CD4-positive, alpha-beta T cell (primary cell): ENCODE measurements at regions not wholly inside any gene's neighbourhood (a gene's known extent, or its start where the extent isn't known, plus 50 kb on each side); places are given as distances from the start of the nearest gene placed in this dataset.

Experiments
- ATAC-seq: fragments of 200-7000 bp; cut with Tn5 transposase; one replicate; pipeline ENCODE4 v1.10.0; 2022; ENCODE audit warnings: mild to moderate bottlenecking; ENCODE audit not compliant: poor library complexity
- CTCF ChIA-PET: fragments of 350-600 bp; sonication (Branson Sonifier 250); formaldehyde crosslinking; loops from one replicate; lab custom pipeline; 2021; ENCODE audit warnings: antibody characterized with exemption, inconsistent platforms; lab: Charles Lee
- POLR2A ChIA-PET: fragments of 350-600 bp; sonication (Branson Sonifier 250); formaldehyde crosslinking; loops from one replicate; lab custom pipeline; 2021; ENCODE audit warnings: antibody characterized with exemption, inconsistent platforms; lab: Charles Lee
- DNase-seq, 14 experiments: peaks; one replicate each; pipeline ENCODE4 v3.0.0-alpha.2; 2013 to 2020; ENCODE audit warnings: mixed read lengths in 2 of 14
- H3K27ac ChIP-seq, 2 donors: one replicate each; pipeline versions ENCODE4 v1.5.1 to v1.7.0; 2013; ENCODE audit warnings: low read length in 2 of 2, low read depth in 1 of 2, mild to moderate bottlenecking in 1 of 2
- H3K27me3 ChIP-seq, 2 experiments: 1 replicate in 1 of 2; 2 replicates in 1 of 2; pipeline versions ENCODE4 v1.6.1 to v1.7.0; 2013; ENCODE audit warnings: low read length in 2 of 2, control low read depth in 1 of 2, mild to moderate bottlenecking in 1 of 2, moderate library complexity in 1 of 2; ENCODE audit not compliant: insufficient read depth in 2 of 2, control insufficient read depth in 1 of 2
- H3K36me3 ChIP-seq: one replicate; pipeline ENCODE4 v1.6.1; 2013; ENCODE audit warnings: low read length, control low read depth; ENCODE audit not compliant: insufficient read depth
- H3K4me1 ChIP-seq: one replicate; pipeline ENCODE4 v1.6.1; 2013; ENCODE audit warnings: low read length, control low read depth; ENCODE audit not compliant: insufficient read depth
- H3K4me3 ChIP-seq: one replicate; pipeline ENCODE4 v1.5.1; 2013; ENCODE audit warnings: mild to moderate bottlenecking, low read length, moderate library complexity
- H3K9me3 ChIP-seq, 2 experiments: 1 replicate in 1 of 2; 2 replicates in 1 of 2; pipeline versions ENCODE4 v1.6.1 to v1.7.0; 2013; ENCODE audit warnings: low read length in 2 of 2, mild to moderate bottlenecking in 2 of 2, control low read depth in 1 of 2, moderate library complexity in 1 of 2; ENCODE audit not compliant: control insufficient read depth in 1 of 2, insufficient read depth in 1 of 2
- H3K27ac Mint-ChIP-seq: one replicate; pipeline ENCODE4 v1.8.0; 2020; ENCODE audit warnings: mixed read lengths
- H3K27me3 Mint-ChIP-seq: one replicate; pipeline ENCODE4 v1.8.0; 2021; ENCODE audit warnings: mixed read lengths
- H3K36me3 Mint-ChIP-seq: one replicate; pipeline ENCODE4 v1.8.0; 2021; ENCODE audit warnings: low read depth, mixed read lengths
- H3K4me1 Mint-ChIP-seq: one replicate; pipeline ENCODE4 v1.8.0; 2021; ENCODE audit warnings: low read depth, mixed read lengths
- H3K4me3 Mint-ChIP-seq: one replicate; pipeline ENCODE4 v1.8.0; 2020; ENCODE audit warnings: mild to moderate bottlenecking, mixed read lengths
- H3K9me3 Mint-ChIP-seq: one replicate; pipeline ENCODE4 v1.8.0; 2020; ENCODE audit warnings: mixed read lengths
- CTCF ChIP-seq: fragments of 200-600 bp; IDR thresholded peaks from one replicate; pipeline ENCODE4 v1.8.0; 2022; ENCODE audit warnings: antibody characterized with exemption, mild to moderate bottlenecking
- intact Hi-C, 2 experiments: fragments of 100-400 bp; cut with DNase I in 1 of 2; cut with micrococcal nuclease in 1 of 2; formaldehyde crosslinking; loops; one replicate each; pipeline versions ENCODE4 v1.15.1 to v1.9.0; 2023 to 2025; cut with DNase I, micrococcal nuclease

DNA sequence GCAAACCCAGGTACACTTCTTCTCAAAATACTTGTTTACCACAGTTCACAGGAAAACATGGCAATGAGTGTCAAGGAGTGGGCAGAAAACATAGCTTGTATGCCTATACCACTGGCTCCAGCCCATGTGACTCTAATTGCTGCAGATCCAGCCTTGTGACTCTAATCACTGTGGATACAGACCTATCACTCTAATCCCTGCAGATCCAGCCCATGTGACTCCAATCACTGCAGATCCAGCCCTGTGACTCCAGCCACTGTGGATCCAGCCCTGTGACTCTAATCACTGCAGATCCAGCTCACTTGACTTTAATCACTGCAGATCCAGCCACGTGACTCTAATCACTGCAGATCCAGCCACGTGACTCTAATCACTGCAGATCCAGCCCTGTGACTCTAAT, 366.3 kb upstream of the IRX4 start:
- Histone ChIP-seq H3K27me3 (no peaks in the 10 kb centered on the region), H3K4me3 (no peak overlapping the region), H3K4me1 (no peaks in the 10 kb centered on the region), H3K36me3 (no peaks in the 10 kb centered on the region), H3K27ac (no peak overlapping the region), H3K9me3 (peaks cover 0 to 15% of the 10 kb centered on the region in 2 experiments)
- ChIA-PET POLR2A (no interaction called here), CTCF (no interaction called here)
- intact Hi-C loops: no loop called here
- Mint-ChIP-seq H3K36me3 (no peaks in the 10 kb centered on the region), H3K4me3 (no peak overlapping the region), H3K9me3 (no peaks in the 10 kb centered on the region), H3K27ac (no peak overlapping the region), H3K4me1 (no peaks in the 10 kb centered on the region), H3K27me3 (peaks cover 9% of the 10 kb centered on the region)
- DNase-seq: no peak
- ATAC-seq: no peak
- TF ChIP-seq CTCF: no peak

- no peak for TF ChIP-seq CTCF
- CTCF ChIA-PET: no interaction called here
- H3K27me3 Mint-ChIP-seq: no peaks in the 10 kb centered on the region
These were observed 359.8 kb upstream of the IRX4 start for GRCh38 chr5:2242539-2242938.

DNA sequence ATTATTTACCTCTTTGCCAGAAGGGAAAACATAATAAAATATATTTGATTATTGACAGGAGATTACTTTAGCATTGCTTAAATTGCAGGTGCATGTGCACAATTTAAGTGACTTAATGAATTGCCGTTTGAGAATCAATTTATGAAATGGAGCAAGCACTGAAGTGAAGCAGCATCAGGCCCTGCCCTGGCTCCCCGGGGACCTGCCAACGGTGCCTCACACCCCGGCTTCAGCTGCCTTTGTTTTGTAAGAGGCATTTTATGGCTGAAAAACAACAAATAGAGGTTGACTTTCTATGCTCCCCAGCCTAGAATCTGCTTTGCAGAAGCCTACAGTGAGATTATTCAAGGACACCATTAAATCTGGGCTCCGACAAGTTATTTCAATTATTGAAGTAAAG, 359.1 kb upstream of the IRX4 start:
- no peak overlapping the region for H3K4me3 ChIP-seq
- TF ChIP-seq CTCF: no peak
- ATAC-seq (no peak), DNase-seq (no peak)
- H3K27me3 ChIP-seq: no peaks in the 10 kb centered on the region
- peaks cover 3% of the 10 kb centered on the region for H3K9me3 Mint-ChIP-seq
- ChIA-PET CTCF (no interaction called here), POLR2A (no interaction called here)
- H3K27ac ChIP-seq: no peak overlapping the region
- no peaks in the 10 kb centered on the region for H3K9me3 ChIP-seq
- no peaks in the 10 kb centered on the region for H3K36me3 ChIP-seq
- H3K36me3 Mint-ChIP-seq: no peaks in the 10 kb centered on the region
- no peaks in the 10 kb centered on the region for H3K4me1 Mint-ChIP-seq
- intact Hi-C loops: no loop called here
- peaks cover under 1% of the 10 kb centered on the region for H3K27me3 Mint-ChIP-seq
- no peaks in the 10 kb centered on the region for H3K4me1 ChIP-seq
- no peak overlapping the region for H3K4me3 Mint-ChIP-seq
- no peak overlapping the region for H3K27ac Mint-ChIP-seq

More at GRCh38 chr5:2242539-2242938, 359.8 kb upstream of the IRX4 start:
- intact Hi-C loops: no loop called here
- no peak for DNase-seq
- H3K4me3 ChIP-seq: no peak overlapping the region
- ATAC-seq: no peak
- H3K27ac ChIP-seq: no peak overlapping the region
- H3K9me3 ChIP-seq: no peaks in the 10 kb centered on the region
- no peaks in the 10 kb centered on the region for H3K36me3 ChIP-seq
- no peaks in the 10 kb centered on the region for H3K4me1 Mint-ChIP-seq
- POLR2A ChIA-PET: no interaction called here
- no peaks in the 10 kb centered on the region for H3K36me3 Mint-ChIP-seq
- no peaks in the 10 kb centered on the region for H3K4me1 ChIP-seq
- peaks cover 2% of the 10 kb centered on the region for H3K9me3 Mint-ChIP-seq
- no peak overlapping the region for H3K4me3 Mint-ChIP-seq
- no peak overlapping the region for H3K27ac Mint-ChIP-seq
- H3K27me3 ChIP-seq: no peaks in the 10 kb centered on the region
